Mesendoderm (in vitro differentiated cells): ENCODE measurements at regions not wholly inside any gene's neighbourhood (a gene's known extent, or its start where the extent isn't known, plus 50 kb on each side); places are given as distances from the start of the nearest gene placed in this dataset.

Experiments used
- DNase-seq: peaks from one replicate; pipeline ENCODE4 v3.0.0; 2013
- H2AK5ac ChIP-seq: 2 replicates; pipeline ENCODE4 v1.6.1; 2013; ENCODE audit warnings: low read length, inconsistent platforms
- H2BK120ac ChIP-seq: 2 replicates; pipeline ENCODE4 v1.6.1; 2013; ENCODE audit warnings: low read depth, mild to moderate bottlenecking, low read length, moderate library complexity, mixed read lengths
- H2BK15ac ChIP-seq: replicated peaks from 2 replicates; pipeline ENCODE4 v1.6.1; 2013; ENCODE audit warnings: low read depth, mild to moderate bottlenecking, moderate library complexity
- H2BK5ac ChIP-seq: 2 replicates; pipeline ENCODE4 v1.6.1; 2013; ENCODE audit warnings: low read length, inconsistent platforms
- H3K18ac ChIP-seq: 2 replicates; pipeline ENCODE4 v1.6.1; 2013; ENCODE audit warnings: mild to moderate bottlenecking, low read length, mixed read lengths
- H3K23ac ChIP-seq: one replicate; pipeline ENCODE4 v1.6.1; 2013; ENCODE audit warnings: low read length
- H3K27ac ChIP-seq: 2 replicates; pipeline ENCODE4 v1.5.1; 2013; ENCODE audit warnings: low read depth, mild to moderate bottlenecking, inconsistent platforms, low read length, moderate library complexity
- H3K27me3 ChIP-seq: 2 replicates; pipeline ENCODE4 v1.6.1; 2013; ENCODE audit warnings: low read length, control low read depth, mild to moderate bottlenecking, inconsistent platforms; ENCODE audit not compliant: insufficient read depth, poor library complexity
- H3K36me3 ChIP-seq: 2 replicates; pipeline ENCODE4 v1.6.1; 2013; ENCODE audit warnings: low read length, inconsistent platforms; ENCODE audit not compliant: control insufficient read depth, insufficient read depth
- H3K4ac ChIP-seq: one replicate; pipeline ENCODE4 v1.6.1; 2013; ENCODE audit warnings: low read depth, mild to moderate bottlenecking, low read length, moderate library complexity
- H3K4me1 ChIP-seq: 2 replicates; pipeline ENCODE4 v1.6.1; 2013; ENCODE audit warnings: low read depth, low read length, inconsistent platforms; ENCODE audit not compliant: control insufficient read depth
- H3K4me2 ChIP-seq: 2 replicates; pipeline ENCODE4 v1.6.1; 2013; ENCODE audit warnings: low read length
- H3K4me3 ChIP-seq: 2 replicates; pipeline ENCODE4 v1.5.1; 2013; ENCODE audit warnings: mild to moderate bottlenecking, low read length
- H3K56ac ChIP-seq: one replicate; pipeline ENCODE4 v1.6.1; 2013; ENCODE audit warnings: low read length
- H3K79me1 ChIP-seq: 2 replicates; pipeline ENCODE4 v1.6.1; 2013; ENCODE audit warnings: low read length, inconsistent platforms
- H3K79me2 ChIP-seq: 2 replicates; pipeline ENCODE4 v1.6.1; 2013; ENCODE audit warnings: mild to moderate bottlenecking, low read length; ENCODE audit not compliant: control insufficient read depth, insufficient read depth
- H3K9ac ChIP-seq: 2 replicates; pipeline ENCODE4 v1.6.1; 2013; ENCODE audit warnings: low read length, inconsistent platforms
- H4K5ac ChIP-seq: one replicate; pipeline ENCODE4 v1.6.1; 2013; ENCODE audit warnings: low read length
- H4K8ac ChIP-seq: one replicate; pipeline ENCODE4 v1.6.1; 2013; ENCODE audit warnings: low read depth, mild to moderate bottlenecking, control low read depth, low read length, moderate library complexity
- WGBS: extraction: QIAGEN DNeasy Blood & Tissue Kit; methylation state at CpG from one replicate; pipeline ENCODE4 v1.1.7; 2013; ENCODE audit warnings: low lambda C conversion rate, missing lambda C conversion rate; ENCODE audit not compliant: insufficient coverage; ENCODE audit errors: extremely low coverage; 5-methylcytosine and 5-hydroxymethylcytosine counted together

GRCh38 chr14:101233391-101233790 is 327.9 kb upstream of the DIO3 start:
- Histone ChIP-seq H3K18ac (no peak overlapping the region), H4K8ac (no peak overlapping the region), H3K56ac (peak overlapping the region; percentile 58), H2BK15ac (no peak overlapping the region), H2BK5ac (no peak overlapping the region), H3K23ac (no peak overlapping the region), H3K4ac (peak overlapping the region; percentile 63), H4K5ac (no peak overlapping the region), H3K9ac (no peak overlapping the region), H2BK120ac (no peak overlapping the region), H3K4me2 (no peak overlapping the region), H3K36me3 (no peaks in the 10 kb centered on the region), H3K4me1 (peaks cover 5% of the 10 kb centered on the region), H2AK5ac (no peak overlapping the region), H3K27me3 (no peaks in the 10 kb centered on the region), H3K79me1 (no peaks in the 10 kb centered on the region), H3K79me2 (no peaks in the 10 kb centered on the region), H3K4me3 (no peak overlapping the region), H3K27ac (no peak overlapping the region)
- WGBS: no CpG with 5 or more reads among the region's 12 CpGs
- DNase-seq: no peak

GRCh38 chr14:101233808-101234207 is 327.5 kb upstream of the DIO3 start:
- H3K9ac ChIP-seq: no peak overlapping the region
- no peak overlapping the region for H4K8ac ChIP-seq
- H3K4me1 ChIP-seq: peaks cover 5% of the 10 kb centered on the region
- H3K79me2 ChIP-seq: no peaks in the 10 kb centered on the region
- H3K27me3 ChIP-seq: no peaks in the 10 kb centered on the region
- H3K27ac ChIP-seq: no peak overlapping the region
- WGBS: no CpG with 5 or more reads among the region's 7 CpGs
- no peak overlapping the region for H2AK5ac ChIP-seq
- H4K5ac ChIP-seq: no peak overlapping the region
- H3K36me3 ChIP-seq: no peaks in the 10 kb centered on the region
- no peak overlapping the region for H2BK120ac ChIP-seq
- no peak overlapping the region for H3K4me3 ChIP-seq
- DNase-seq: no peak
- H3K4ac ChIP-seq: peak overlapping the region; percentile 41
- H3K79me1 ChIP-seq: no peaks in the 10 kb centered on the region
- no peak overlapping the region for H3K4me2 ChIP-seq
- peak overlapping the region; percentile 82 for H3K56ac ChIP-seq
- H3K23ac ChIP-seq: no peak overlapping the region
- H2BK5ac ChIP-seq: no peak overlapping the region
- H3K18ac ChIP-seq: peak overlapping the region; percentile 24
- no peak overlapping the region for H2BK15ac ChIP-seq

- peak overlapping the region; percentile 24 for H3K18ac ChIP-seq
- no peaks in the 10 kb centered on the region for H3K36me3 ChIP-seq
- H4K5ac ChIP-seq: no peak overlapping the region
- peak overlapping the region; percentile 18 for H2BK120ac ChIP-seq
- no peaks in the 10 kb centered on the region for H3K27me3 ChIP-seq
- peak overlapping the region; percentile 82 for H3K56ac ChIP-seq
- no peak overlapping the region for H3K9ac ChIP-seq
- WGBS: no CpG with 5 or more reads among the region's 23 CpGs
- no peak overlapping the region for H2BK15ac ChIP-seq
- H2AK5ac ChIP-seq: peak overlapping the region; percentile 99
- peaks cover 5% of the 10 kb centered on the region for H3K4me1 ChIP-seq
- H4K8ac ChIP-seq: no peak overlapping the region
- H3K4me2 ChIP-seq: no peak overlapping the region
- no peaks in the 10 kb centered on the region for H3K79me1 ChIP-seq
- DNase-seq: no peak
- H3K27ac ChIP-seq: no peak overlapping the region
- peak overlapping the region; percentile 41 for H2BK5ac ChIP-seq
- H3K4ac ChIP-seq: peak overlapping the region; percentile 41
- H3K4me3 ChIP-seq: no peak overlapping the region
- H3K79me2 ChIP-seq: no peaks in the 10 kb centered on the region
- no peak overlapping the region for H3K23ac ChIP-seq
Observed at GRCh38 chr14:101234244-101234937, 326.9 kb upstream of the DIO3 start.

- no peak for DNase-seq
- H4K5ac ChIP-seq: no peak overlapping the region
- H2BK5ac ChIP-seq: peak overlapping the region; percentile 41
- peak overlapping the region; percentile 99 for H2AK5ac ChIP-seq
- H2BK15ac ChIP-seq: no peak overlapping the region
- no peak overlapping the region for H3K4me2 ChIP-seq
- no peak overlapping the region for H3K23ac ChIP-seq
- H3K79me1 ChIP-seq: no peaks in the 10 kb centered on the region
- peak overlapping the region; percentile 41 for H3K9ac ChIP-seq
- H3K4me1 ChIP-seq: peaks cover 5% of the 10 kb centered on the region
- H3K4me3 ChIP-seq: no peak overlapping the region
- H3K4ac ChIP-seq: no peak overlapping the region
- no peaks in the 10 kb centered on the region for H3K27me3 ChIP-seq
- H3K36me3 ChIP-seq: no peaks in the 10 kb centered on the region
- no peak overlapping the region for H4K8ac ChIP-seq
- no peak overlapping the region for H3K18ac ChIP-seq
- no CpG with 5 or more reads among the region's 12 CpGs for WGBS
- no peaks in the 10 kb centered on the region for H3K79me2 ChIP-seq
- peak overlapping the region; percentile 82 for H3K56ac ChIP-seq
- H2BK120ac ChIP-seq: no peak overlapping the region
- H3K27ac ChIP-seq: no peak overlapping the region
Observed at GRCh38 chr14:101234999-101235334, 326.3 kb upstream of the DIO3 start.

GRCh38 chr14:101235335-101236103 is 325.8 kb upstream of the DIO3 start:
- no peak overlapping the region for H4K8ac ChIP-seq
- H4K5ac ChIP-seq: no peak overlapping the region
- DNase-seq: peak; percentile 73
- H3K23ac ChIP-seq: no peak overlapping the region
- H2AK5ac ChIP-seq: peak overlapping the region; percentile 39
- peaks cover 5% of the 10 kb centered on the region for H3K4me1 ChIP-seq
- peak overlapping the region; percentile 89 for H3K56ac ChIP-seq
- no peak overlapping the region for H3K4me2 ChIP-seq
- no peak overlapping the region for H3K4me3 ChIP-seq
- no CpG with 5 or more reads among the region's 16 CpGs for WGBS
- no peak overlapping the region for H3K27ac ChIP-seq
- no peak overlapping the region for H2BK120ac ChIP-seq
- H3K4ac ChIP-seq: peak overlapping the region; percentile 81
- H3K18ac ChIP-seq: peak overlapping the region; percentile 6
- no peaks in the 10 kb centered on the region for H3K36me3 ChIP-seq
- H3K27me3 ChIP-seq: no peaks in the 10 kb centered on the region
- H3K79me1 ChIP-seq: no peaks in the 10 kb centered on the region
- no peaks in the 10 kb centered on the region for H3K79me2 ChIP-seq
- peak overlapping the region; percentile 26 for H3K9ac ChIP-seq
- peak overlapping the region; percentile 94 for H2BK5ac ChIP-seq
- no peak overlapping the region for H2BK15ac ChIP-seq
